ENCODE measurements at regions not wholly inside any gene's neighbourhood (a gene's known extent, or its start where the extent isn't known, plus 50 kb on each side); places are given as distances from the start of the nearest gene placed in this dataset.

GRCh38 chr7:19585761-19586160 is 123.1 kb downstream of the POLR1F start:
- H3K9me3 ChIP-seq = peaks cover 0 to 8% (median 0%) of the 10 kb centered on the region in 11 donors
- H3K27ac ChIP-seq = no peak overlapping the region
- no peak for TF ChIP-seq CTCF (IDR thresholded peaks at IDR 0.05)
- WGBS, 2 donors = 81 to 83% methylated on average over 2 of the region's 2 CpGs
- DNase-seq (no peak), ATAC-seq (no peak)
- intact Hi-C loops (cut with DNase I) = no loop called here
- no peaks in the 10 kb centered on the region for H3K4me1 ChIP-seq
- no peaks in the 10 kb centered on the region for H3K36me3 ChIP-seq
- H3K27me3 ChIP-seq = no peaks in the 10 kb centered on the region
- H3K4me3 ChIP-seq = no peak overlapping the region

DNA sequence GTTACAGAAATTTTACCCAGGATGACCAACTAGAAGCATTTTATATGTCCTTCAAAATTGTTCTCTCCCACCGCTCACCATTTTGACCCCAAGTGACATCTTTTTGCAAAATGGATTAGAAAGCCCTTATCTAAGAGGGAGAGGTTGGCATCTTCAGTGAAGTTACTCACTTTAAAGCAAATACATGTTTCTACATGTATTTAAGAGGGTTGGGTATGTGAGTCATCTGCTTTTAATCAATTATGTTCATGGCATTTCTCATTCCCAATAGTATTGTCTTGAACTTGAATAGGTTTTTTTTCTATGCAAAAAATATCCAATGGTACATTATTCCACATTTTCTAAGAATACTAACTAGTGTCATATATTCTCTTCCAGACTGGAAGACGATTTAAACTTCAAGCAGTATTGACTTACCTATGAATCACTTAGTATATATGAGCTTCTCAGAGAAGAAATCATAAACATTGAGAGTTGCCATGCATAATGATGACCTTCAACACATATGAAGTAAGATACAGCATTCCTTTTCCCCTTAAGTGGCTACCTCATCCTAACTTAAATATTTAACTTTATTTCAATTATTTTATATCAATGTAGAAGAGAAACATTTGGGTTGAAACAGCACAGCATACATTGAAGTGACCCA is 132.8 kb downstream of the POLR1F start:
- 53 to 75% methylated on average over 2 of the region's 2 CpGs for WGBS, 2 donors
- no peak overlapping the region for H3K4me3 ChIP-seq
- ATAC-seq = no peak
- H3K9me3 ChIP-seq = no peaks in the 10 kb centered on the region
- H3K27me3 ChIP-seq = no peaks in the 10 kb centered on the region
- no peaks in the 10 kb centered on the region for H3K4me1 ChIP-seq
- DNase-seq = no peak
- no peak for TF ChIP-seq CTCF (IDR thresholded peaks at IDR 0.05)
- intact Hi-C loops (cut with DNase I) = no loop called here
- H3K36me3 ChIP-seq = no peaks in the 10 kb centered on the region
- H3K27ac ChIP-seq = no peak overlapping the region

- DNase-seq (no peak), ATAC-seq (no peak)
- Histone ChIP-seq H3K9me3 (no peaks in the 10 kb centered on the region), H3K36me3 (no peaks in the 10 kb centered on the region), H3K4me3 (no peak overlapping the region), H3K27me3 (no peaks in the 10 kb centered on the region), H3K4me1 (no peaks in the 10 kb centered on the region), H3K27ac (no peak overlapping the region)
- intact Hi-C loops (cut with DNase I) = no loop called here
- WGBS, 2 donors = 71 to 77% methylated on average over 5 of the region's 5 CpGs
- no peak for TF ChIP-seq CTCF (IDR thresholded peaks at IDR 0.05)
These were observed 134.7 kb downstream of the POLR1F start for GRCh38 chr7:19574131-19574530.

DNA sequence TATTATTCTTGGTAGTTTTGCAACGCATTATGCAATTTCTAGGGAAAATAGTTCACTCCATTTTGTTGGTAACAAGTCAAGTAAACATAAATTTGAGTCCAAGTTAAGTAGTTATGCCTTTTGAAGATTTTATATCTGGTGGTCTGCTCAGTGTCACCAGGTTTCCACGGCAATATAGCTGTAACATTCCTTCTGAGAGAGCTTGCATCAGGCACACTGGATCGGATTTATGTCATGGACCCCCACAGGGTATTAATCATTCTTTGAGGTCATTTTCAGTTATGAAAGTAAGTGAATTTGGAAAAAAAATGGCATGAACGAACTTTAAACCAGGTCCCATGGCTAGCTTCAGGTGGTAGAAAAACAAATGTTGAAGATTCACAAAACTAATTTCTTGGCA is 136.3 kb downstream of the POLR1F start:
- Histone ChIP-seq H3K36me3 (no peaks in the 10 kb centered on the region), H3K27ac (no peak overlapping the region), H3K27me3 (no peaks in the 10 kb centered on the region), H3K4me1 (no peaks in the 10 kb centered on the region), H3K4me3 (no peak overlapping the region), H3K9me3 (no peaks in the 10 kb centered on the region)
- DNase-seq = no peak
- no peak for ATAC-seq
- TF ChIP-seq CTCF (IDR thresholded peaks at IDR 0.05) = no peak
- 51 to 64% methylated on average over 4 of the region's 4 CpGs for WGBS, 2 donors
- intact Hi-C loops (cut with DNase I) = no loop called here
